B cell (primary cell): ENCODE measurements at regions not wholly inside any gene's neighbourhood (a gene's known extent, or its start where the extent isn't known, plus 50 kb on each side); places are given as distances from the start of the nearest gene placed in this dataset.

Experiments
- ATAC-seq: fragments of 200-7000 bp; cut with Tn5 transposase; one replicate; pipeline ENCODE4 v1.10.0; 2021; ENCODE audit warnings: low read depth, mild to moderate bottlenecking, moderate number of reproducible peaks, moderate library complexity
- CTCF ChIA-PET: fragments of 350-600 bp; sonication (Branson Sonifier 250); formaldehyde crosslinking; loops from one replicate; lab custom pipeline; 2021; ENCODE audit warnings: antibody characterized with exemption, inconsistent platforms; lab: Charles Lee
- POLR2A ChIA-PET: fragments of 350-600 bp; sonication (Branson Sonifier 250); formaldehyde crosslinking; loops from one replicate; lab custom pipeline; 2021; ENCODE audit warnings: antibody characterized with exemption; lab: Charles Lee
- DNase-seq: peaks from one replicate; pipeline ENCODE4 v3.0.0; 2013
- H2AFZ ChIP-seq: 2 replicates; pipeline ENCODE4 v1.6.1; 2012; ENCODE audit warnings: mild to moderate bottlenecking, low read depth, low read length; ENCODE audit not compliant: insufficient read depth, poor library complexity, severe bottlenecking
- H3K27ac ChIP-seq, 2 donors: 1 replicate in 1 of 2; 2 replicates in 1 of 2; pipeline ENCODE4 v1.5.1; 2012 to 2013; ENCODE audit warnings: low read length in 2 of 2, mild to moderate bottlenecking in 2 of 2, moderate library complexity in 1 of 2
- H3K27me3 ChIP-seq, 4 experiments: fragments of 200-600 bp in 1 of 4; sonication (generic) in 1 of 4; replicated peaks in 1 of 4; 1 replicate in 2 of 4; 2 replicates in 2 of 4; pipeline versions ENCODE4 v1.6.1 to v1.7.0; 2013 to 2016; ENCODE audit warnings: low read length in 3 of 4, mild to moderate bottlenecking in 2 of 4, mixed read lengths in 1 of 4, moderate library complexity in 1 of 4; ENCODE audit not compliant: insufficient read depth in 4 of 4, control insufficient read depth in 3 of 4; ENCODE audit errors: control extremely low read depth in 1 of 4
- H3K36me3 ChIP-seq, 2 experiments: replicated peaks in 1 of 2; 1 replicate in 1 of 2; 2 replicates in 1 of 2; pipeline versions ENCODE4 v1.6.1 to v1.7.1; 2013; ENCODE audit warnings: low read length in 1 of 2; ENCODE audit not compliant: insufficient read depth in 2 of 2, control insufficient read depth in 1 of 2; ENCODE audit errors: control extremely low read depth in 1 of 2, extremely low read depth in 1 of 2
- H3K4me1 ChIP-seq, 2 donors: fragments of 200-600 bp in 1 of 2; sonication (generic) in 1 of 2; 1 replicate in 1 of 2; 2 replicates in 1 of 2; pipeline versions ENCODE4 v1.5.1 to v1.6.1; 2013 to 2017; ENCODE audit warnings: low read length in 2 of 2; ENCODE audit not compliant: control insufficient read depth in 2 of 2, insufficient read depth in 2 of 2
- H3K4me2 ChIP-seq: replicated peaks from 2 replicates; pipeline ENCODE3; 2012; ENCODE audit warnings: mild to moderate bottlenecking, low read depth, low read length; ENCODE audit not compliant: poor library complexity, severe bottlenecking
- H3K4me3 ChIP-seq, 5 experiments: fragments of 200-600 bp in 1 of 5; sonication (generic) in 1 of 5; 1 replicate in 3 of 5; 2 replicates in 2 of 5; pipeline versions ENCODE4 v1.5.1 to v1.7.0; 2011 to 2016; ENCODE audit warnings: low read length in 4 of 5, mild to moderate bottlenecking in 4 of 5, low read depth in 2 of 5, control low read depth in 1 of 5, moderate library complexity in 1 of 5; ENCODE audit not compliant: insufficient read depth in 1 of 5; ENCODE audit errors: control extremely low read depth in 1 of 5, extremely low read depth in 1 of 5
- H3K79me2 ChIP-seq: fragments of 200-600 bp; sonication (generic); one replicate; pipeline ENCODE4 v1.6.0; 2016; ENCODE audit warnings: low read length; ENCODE audit not compliant: control insufficient read depth, insufficient read depth
- H3K9ac ChIP-seq: fragments of 200-600 bp; sonication (generic); 2 replicates; pipeline ENCODE4 v1.6.1; 2017; ENCODE audit warnings: mild to moderate bottlenecking, low read length, moderate library complexity
- H3K9me3 ChIP-seq, 3 donors: one replicate each; pipeline versions ENCODE4 v1.6.1 to v1.7.1; 2013; ENCODE audit warnings: low read length in 2 of 3; ENCODE audit not compliant: control insufficient read depth in 2 of 3, insufficient read depth in 1 of 3; ENCODE audit errors: control extremely low read depth in 1 of 3
- H4K20me1 ChIP-seq: 2 replicates; pipeline ENCODE4 v1.6.0; 2012; ENCODE audit warnings: mild to moderate bottlenecking, low read length; ENCODE audit not compliant: insufficient read depth, control insufficient read depth, poor library complexity, severe bottlenecking
- H3K27ac Mint-ChIP-seq: one replicate; pipeline ENCODE4 v1.8.0; 2021; ENCODE audit warnings: mixed read lengths
- H3K27me3 Mint-ChIP-seq: one replicate; pipeline ENCODE4 v1.8.0; 2021; ENCODE audit warnings: mixed read lengths
- H3K4me1 Mint-ChIP-seq: one replicate; pipeline ENCODE4 v1.8.0; 2021; ENCODE audit warnings: mixed read lengths
- H3K4me3 Mint-ChIP-seq: one replicate; pipeline ENCODE4 v1.8.0; 2021; ENCODE audit warnings: mixed read lengths
- H3K9me3 Mint-ChIP-seq: one replicate; pipeline ENCODE4 v1.8.0; 2022; ENCODE audit warnings: mixed read lengths; ENCODE audit not compliant: insufficient read depth
- CTCF ChIP-seq: fragments of 200-600 bp; IDR thresholded peaks from one replicate; pipeline ENCODE4 v1.8.0; 2022; ENCODE audit warnings: antibody characterized with exemption, mild to moderate bottlenecking
- EZH2 ChIP-seq: IDR thresholded peaks from 2 replicates; pipeline ENCODE4 v1.6.1; 2012; ENCODE audit warnings: borderline replicate concordance, low read depth, mild to moderate bottlenecking, moderate library complexity, low read length; ENCODE audit not compliant: insufficient read depth, poor library complexity, severe bottlenecking
- WGBS: methylation state at CpG from one replicate; pipeline ENCODE4 v1.1.5; 2013; ENCODE audit warnings: missing lambda C conversion rate; ENCODE audit not compliant: insufficient coverage; 5-methylcytosine and 5-hydroxymethylcytosine counted together
- intact Hi-C: fragments of 100-400 bp; cut with micrococcal nuclease; formaldehyde crosslinking; loops from one replicate; pipeline ENCODE4 v1.10.0; 2022

GRCh38 chr2:5234563-5234962 is 457.6 kb upstream of the SOX11 start:
- CTCF ChIA-PET = no interaction called here
- no peak overlapping the region for H2AFZ ChIP-seq
- H3K27ac Mint-ChIP-seq = no peak overlapping the region

GRCh38 chr2:5235701-5236100 is 456.5 kb upstream of the SOX11 start:
- CTCF ChIA-PET = no interaction called here
- no peak for DNase-seq
- H3K4me1 ChIP-seq = no peaks in the 10 kb centered on the region
- peaks cover 0 to 12% (median 0%) of the 10 kb centered on the region in 3 donors for H3K9me3 ChIP-seq
- no peaks in the 10 kb centered on the region for H3K4me1 Mint-ChIP-seq
- no peak overlapping the region for H2AFZ ChIP-seq
- POLR2A ChIA-PET = no interaction called here
- 87% methylated on average over 9 of the region's 9 CpGs for WGBS
- H3K79me2 ChIP-seq = no peaks in the 10 kb centered on the region
- H3K27me3 Mint-ChIP-seq = no peaks in the 10 kb centered on the region
- no peaks in the 10 kb centered on the region for H3K36me3 ChIP-seq
- H3K27me3 ChIP-seq = no peaks in the 10 kb centered on the region
- ATAC-seq = no peak
- H3K27ac Mint-ChIP-seq = no peak overlapping the region
- intact Hi-C loops = no loop called here
- H3K4me2 ChIP-seq = no peak overlapping the region
- no peak overlapping the region for H3K27ac ChIP-seq
- H3K9ac ChIP-seq = no peak overlapping the region
- no peaks in the 10 kb centered on the region for H4K20me1 ChIP-seq
- H3K4me3 Mint-ChIP-seq = no peak overlapping the region
- H3K9me3 Mint-ChIP-seq = no peaks in the 10 kb centered on the region
- H3K4me3 ChIP-seq = no peak overlapping the region
- no peak for TF ChIP-seq CTCF
- no peak for TF ChIP-seq EZH2

More at GRCh38 chr2:5234563-5234962, 457.6 kb upstream of the SOX11 start:
- intact Hi-C loops = no loop called here
- Histone ChIP-seq H4K20me1 (no peaks in the 10 kb centered on the region), H3K4me3 (no peak overlapping the region), H3K9me3 (peaks cover 0 to 12% (median 0%) of the 10 kb centered on the region in 3 donors), H3K4me2 (no peak overlapping the region), H3K79me2 (no peaks in the 10 kb centered on the region), H3K27ac (no peak overlapping the region), H3K9ac (no peak overlapping the region), H3K36me3 (no peaks in the 10 kb centered on the region), H3K4me1 (no peaks in the 10 kb centered on the region), H3K27me3 (no peaks in the 10 kb centered on the region)
- Mint-ChIP-seq H3K4me3 (no peak overlapping the region), H3K27me3 (no peaks in the 10 kb centered on the region), H3K9me3 (no peaks in the 10 kb centered on the region), H3K4me1 (no peaks in the 10 kb centered on the region)
- TF ChIP-seq CTCF (no peak), EZH2 (no peak)
- POLR2A ChIA-PET = no interaction called here
- no peak for ATAC-seq
- no CpG with 5 or more reads among the region's 2 CpGs for WGBS
- DNase-seq = no peak
